IPS-NIHi7 (cell line): ENCODE measurements at regions not wholly inside any gene's neighbourhood (a gene's known extent, or its start where the extent isn't known, plus 50 kb on each side); places are given as distances from the start of the nearest gene placed in this dataset.

Experiments used
- DNase-seq: peaks from one replicate; pipeline ENCODE4 v3.0.0; 2012; ENCODE audit warnings: mixed read lengths; ENCODE audit errors: extremely low spot score

DNA sequence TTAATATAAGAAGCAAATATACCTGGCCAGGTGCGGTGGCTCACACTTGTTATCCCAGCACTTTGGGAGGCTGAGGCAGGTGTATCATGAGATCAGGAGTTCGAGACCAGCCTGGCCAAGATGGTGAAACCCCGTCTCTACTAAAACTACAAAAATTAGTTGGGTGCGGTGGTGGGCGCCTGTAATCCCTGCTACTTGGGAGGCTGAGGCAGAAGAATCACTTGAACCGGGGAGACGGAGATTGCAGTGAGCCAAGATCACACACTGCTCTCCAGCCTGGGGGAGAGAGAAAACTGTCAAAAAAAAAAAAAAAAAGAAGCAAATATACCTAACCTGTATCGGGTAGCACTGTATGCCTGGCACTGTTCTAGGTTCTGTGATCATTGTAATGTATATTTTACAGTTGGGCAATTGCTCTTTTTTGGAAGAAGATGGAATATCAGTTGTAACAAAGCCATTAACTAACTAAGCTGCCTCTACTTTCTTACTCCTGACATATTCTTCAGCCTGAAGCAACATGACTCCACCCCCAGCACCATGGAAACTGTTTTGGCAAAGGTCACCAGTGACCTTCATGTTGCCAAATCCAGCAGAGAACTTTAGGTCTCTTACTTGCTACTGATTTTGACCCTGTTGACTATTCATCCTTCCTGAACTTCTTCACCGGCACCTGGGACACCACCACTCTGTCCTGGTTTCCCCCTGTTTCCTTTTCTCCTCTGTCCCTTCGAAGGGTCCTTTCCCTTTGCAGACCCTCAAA is 203.8 kb downstream of the RPLP1 start:
- DNase-seq: no peak

DNA sequence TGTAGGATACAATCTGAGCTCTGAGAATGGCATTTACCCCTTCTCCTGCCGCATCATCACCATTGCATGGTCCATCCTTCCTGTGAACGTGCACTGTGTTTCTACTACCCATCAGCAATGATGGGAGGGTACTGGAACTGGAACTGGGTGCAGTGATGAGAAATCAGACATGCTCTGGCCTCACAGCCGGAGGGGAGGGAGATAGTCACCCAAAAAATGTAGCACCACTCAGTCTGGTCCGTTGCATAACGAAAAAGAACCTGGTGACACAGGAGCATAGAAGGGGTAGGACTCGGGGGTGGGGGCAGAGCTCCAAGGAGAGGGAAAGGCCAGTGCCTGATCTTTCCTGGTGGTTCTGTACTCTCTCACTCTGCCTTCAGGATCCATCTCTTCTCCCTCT is 205.0 kb downstream of the RPLP1 start:
- no peak for DNase-seq

DNA sequence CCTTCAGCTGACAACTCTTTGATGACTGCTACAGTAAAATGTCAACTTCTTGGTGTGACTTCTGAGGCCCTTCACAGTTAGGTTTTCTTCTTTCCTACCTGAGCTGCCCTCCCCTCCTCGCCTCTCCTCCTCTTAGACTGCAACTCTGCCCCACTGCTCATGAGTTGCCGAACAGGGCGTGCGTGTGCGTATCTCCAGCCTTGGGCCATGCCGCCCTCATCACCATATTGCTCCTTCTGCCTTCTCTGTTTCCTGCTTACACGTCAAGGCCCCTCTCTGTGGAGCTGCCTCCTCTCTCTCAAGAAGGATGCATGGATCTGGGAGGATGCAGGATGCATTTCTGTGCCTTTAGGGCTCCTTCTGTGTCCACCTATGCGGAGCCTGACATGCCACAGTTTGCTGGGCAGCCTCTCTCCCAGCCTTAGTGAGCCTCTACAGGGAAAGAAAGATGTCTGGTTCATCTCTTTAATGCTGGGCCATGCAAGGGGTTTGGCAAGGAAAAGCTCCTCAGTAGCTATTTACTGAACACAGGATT is 205.9 kb downstream of the RPLP1 start:
- no peak for DNase-seq

DNA sequence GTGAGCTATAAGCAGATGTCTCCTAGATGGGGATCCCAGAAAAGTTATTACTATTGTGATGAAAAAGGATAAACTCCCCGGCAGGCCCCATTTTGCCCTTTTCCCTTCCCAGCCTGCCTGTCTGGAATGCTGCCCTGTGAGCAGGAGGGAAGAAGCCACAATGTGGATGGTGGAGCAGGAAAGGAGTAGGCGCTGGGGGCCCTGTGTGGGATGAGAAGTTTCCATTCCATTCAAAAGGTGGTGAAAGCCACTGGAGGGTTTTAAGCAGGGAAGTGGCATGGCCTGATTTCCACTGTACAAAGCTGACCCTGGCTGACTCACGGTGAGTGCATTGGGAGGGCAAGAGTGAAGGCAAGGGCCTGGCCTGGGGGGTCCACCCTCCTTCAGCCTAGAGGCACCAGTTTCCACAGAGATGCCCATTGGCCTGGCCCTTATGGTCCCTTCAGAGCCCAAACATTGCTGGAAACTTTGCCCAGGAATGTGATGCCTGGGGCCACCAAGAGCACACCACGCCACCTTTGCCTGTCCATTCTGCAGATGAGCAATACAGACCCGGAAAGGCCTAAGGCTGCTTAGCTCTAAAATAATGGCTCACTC is 206.9 kb downstream of the RPLP1 start:
- no peak for DNase-seq

DNA sequence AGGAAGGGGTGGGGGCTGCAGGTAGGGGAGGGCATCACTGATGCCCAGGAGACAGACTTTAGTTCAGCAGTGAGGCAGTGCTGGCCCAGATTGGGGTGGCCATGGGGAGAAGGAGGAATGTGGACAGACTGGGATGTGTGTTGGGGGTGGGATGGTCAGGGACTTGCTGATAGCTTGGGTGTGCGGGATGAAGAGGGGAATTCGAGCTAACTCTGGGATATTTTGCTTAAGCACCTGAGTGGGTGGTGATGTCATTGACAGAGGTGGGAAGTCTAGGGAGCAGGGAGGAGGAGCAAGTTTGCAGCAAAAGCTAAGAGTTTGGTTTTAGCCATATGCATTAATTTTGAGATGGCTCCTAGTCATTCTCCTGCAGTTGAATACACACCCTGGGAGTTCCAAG is 207.5 kb downstream of the RPLP1 start:
- DNase-seq: no peak

GRCh38 chr15:69660658-69661405 is 208.2 kb downstream of the RPLP1 start:
- DNase-seq: no peak

GRCh38 chr15:69661446-69661845 is 208.8 kb downstream of the RPLP1 start:
- DNase-seq: no peak

DNA sequence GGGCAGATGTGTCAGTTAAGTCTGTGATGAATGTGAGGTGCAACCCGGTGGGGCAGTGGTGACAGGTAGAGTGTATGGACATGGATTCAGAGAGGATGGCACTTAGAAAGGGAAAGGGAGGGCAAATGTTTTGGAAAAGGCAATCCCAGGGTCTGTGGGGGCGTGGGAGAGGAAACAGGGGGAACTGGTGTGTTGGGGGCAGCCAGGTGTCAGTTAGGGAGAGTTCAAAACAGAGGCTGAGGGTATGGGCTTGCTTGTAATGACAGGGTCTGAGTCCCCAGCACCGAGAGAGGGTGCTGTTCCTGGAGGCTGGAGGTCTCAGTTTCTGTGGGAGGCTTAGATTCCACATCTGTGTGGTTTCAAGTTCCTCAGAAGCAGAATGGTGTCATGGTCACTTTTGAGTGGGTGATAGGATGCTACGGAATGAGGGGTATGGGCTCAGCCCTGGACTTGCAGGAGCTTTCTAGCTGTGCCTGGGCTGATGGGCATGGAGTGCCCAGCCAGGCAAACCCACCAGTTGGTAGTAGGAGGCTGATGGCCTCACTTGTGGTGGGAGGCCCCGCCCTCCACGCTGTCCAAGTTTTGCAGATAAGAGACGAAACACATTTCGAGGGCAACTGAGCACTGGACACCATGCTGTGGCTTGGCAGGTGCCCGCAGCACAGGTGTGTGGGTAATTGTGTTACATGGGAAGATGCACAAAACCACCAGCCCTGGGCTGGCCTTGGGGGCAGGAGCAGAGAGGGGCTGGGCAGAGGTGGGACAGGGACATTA is 209.4 kb downstream of the RPLP1 start:
- DNase-seq: no peak

DNA sequence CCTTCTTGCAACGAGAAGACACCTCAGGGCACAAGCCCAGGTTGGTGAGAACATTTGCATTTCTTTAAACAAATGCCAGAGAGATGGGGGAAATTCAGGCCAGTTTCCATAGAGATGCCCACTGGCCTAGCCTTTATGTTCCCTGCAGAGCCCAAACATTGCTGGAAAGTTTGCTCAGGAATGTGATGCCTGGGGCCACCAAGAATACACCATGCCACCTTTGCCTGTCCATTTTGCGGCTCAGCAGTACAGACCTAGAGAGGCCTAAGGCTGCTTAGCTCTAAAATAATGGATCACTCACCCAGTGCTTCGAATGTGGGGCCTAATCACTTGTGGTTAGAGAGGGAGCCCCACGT is 210.0 kb downstream of the RPLP1 start:
- DNase-seq: no peak

DNA sequence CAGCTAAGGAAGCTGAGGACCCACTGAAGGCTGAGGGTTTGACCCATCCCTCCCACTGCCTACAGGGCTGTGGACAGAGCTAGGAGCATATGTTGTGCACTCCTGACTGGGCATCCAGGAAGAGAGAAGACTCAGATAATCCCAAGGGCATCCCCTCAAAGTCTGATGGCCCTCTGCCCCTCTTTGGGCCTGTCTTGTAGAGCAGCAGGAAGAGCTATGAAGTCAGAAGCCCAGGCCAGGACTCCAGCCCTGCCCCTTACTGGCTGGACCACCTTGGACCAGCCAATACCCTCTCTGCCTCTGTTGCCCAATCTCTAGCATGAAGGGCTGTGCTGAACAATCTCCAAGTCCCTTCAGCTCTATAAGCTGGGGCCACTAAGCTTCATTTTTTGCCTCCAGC is 210.8 kb downstream of the RPLP1 start:
- DNase-seq: no peak

DNA sequence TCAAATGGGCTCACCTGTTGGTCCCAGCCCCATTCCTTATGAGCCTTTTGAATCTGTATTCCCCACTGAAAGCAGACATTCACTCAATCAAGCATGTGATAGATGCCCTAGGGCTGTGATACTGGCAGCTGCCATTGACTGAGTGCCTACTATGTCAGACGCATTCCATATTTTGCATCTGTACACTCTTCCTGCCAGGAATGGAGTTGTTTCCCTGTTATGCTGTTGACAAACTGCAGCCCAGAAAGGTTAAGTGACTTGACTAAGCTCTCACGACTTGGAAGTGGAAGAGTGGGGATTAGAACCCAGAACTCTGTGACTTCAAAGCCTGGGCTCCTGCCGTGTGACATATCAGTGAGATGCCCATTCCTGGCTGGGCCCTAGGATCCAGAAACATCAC is 211.4 kb downstream of the RPLP1 start:
- DNase-seq: no peak

DNA sequence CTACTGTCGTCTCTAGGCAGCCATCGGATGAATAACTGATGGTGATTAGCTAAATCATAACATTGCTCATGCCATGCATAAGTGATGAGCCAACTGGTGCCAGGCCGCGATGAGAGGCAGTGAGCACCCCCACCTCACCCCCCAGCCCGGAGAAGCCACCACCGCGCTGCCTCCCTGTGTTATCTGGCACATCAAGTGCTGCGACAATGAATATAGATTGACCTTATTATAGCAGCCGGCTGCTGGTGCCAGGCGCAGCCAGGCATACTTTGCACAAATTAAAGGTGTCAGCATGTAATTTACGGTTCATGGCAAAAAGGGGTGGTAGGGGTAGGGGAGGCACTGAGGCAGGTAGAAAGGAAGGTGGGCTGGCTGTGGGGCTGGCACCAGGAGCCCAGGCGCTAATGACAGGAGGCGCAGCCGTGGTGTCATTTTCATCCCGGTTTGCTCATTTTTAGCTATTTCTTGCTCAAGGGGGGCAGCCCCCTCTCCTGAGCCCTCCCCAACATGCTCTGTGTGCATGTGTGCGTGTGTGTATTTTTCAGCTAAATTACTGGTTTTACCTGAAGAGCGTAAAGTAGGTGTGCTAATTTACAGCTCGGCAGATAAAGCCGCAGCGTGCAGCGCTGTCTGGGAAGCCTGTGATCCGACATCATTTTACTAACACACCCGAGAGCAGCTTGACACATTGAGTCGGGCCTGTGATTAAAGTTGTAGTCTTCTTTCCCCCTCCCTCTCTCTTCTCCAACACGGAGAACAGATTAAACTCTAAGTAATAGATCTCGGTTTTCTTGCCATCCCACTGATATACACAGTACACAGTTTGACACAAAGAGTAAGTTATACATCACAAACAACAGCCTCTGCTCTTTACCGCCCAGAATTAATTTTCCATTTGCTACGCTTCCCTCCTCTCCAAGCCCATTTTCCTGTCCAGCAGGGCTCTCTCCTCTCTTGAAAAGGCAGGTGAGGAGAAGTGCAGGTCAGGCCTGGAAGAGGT is 212.3 kb downstream of the RPLP1 start:
- DNase-seq: no peak

DNA sequence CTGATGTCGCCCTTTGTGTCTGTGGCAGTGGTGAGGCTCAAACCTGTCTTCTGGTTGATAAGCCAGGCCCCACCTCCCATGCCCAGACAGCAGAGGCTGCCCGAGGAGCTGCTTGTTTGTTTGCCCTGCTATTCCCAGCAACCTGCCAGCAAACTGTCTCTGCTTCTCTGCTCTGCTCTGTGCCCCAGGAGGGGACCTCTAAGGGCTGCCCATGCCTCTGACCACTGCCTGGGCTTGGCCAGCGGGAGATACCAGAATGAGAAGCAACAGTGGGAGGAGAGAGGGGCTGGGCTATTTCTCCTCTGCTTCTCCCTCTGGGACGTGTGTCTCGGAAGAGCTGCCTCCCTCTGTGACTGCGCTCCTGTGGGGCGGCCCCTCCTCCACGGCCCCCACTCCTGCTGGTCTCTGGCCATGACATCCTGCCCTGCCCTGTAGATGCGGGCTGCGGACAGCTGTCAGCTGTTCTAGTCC is 213.1 kb downstream of the RPLP1 start:
- DNase-seq: no peak

DNA sequence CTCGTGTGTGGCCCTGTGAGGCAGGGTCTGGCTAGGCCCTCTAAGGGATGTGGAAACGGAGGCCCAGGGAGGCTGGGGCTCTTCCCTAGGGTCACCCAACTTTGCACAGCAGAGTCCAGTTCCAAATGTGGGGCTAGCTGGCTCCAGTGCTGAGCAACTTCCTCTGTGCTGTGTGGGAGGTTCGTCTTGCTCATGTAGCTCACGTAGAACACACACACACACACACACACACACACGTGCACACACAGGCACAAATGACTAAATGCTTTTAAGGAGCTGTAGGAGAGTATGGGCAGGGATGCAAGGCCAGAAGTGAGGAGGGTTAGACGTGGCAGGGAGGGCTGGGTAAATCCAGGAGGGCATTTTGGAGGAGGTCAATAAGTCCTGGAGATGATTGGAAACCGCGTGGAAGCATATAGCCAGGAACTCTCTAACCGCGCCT is 213.8 kb downstream of the RPLP1 start:
- no peak for DNase-seq

DNA sequence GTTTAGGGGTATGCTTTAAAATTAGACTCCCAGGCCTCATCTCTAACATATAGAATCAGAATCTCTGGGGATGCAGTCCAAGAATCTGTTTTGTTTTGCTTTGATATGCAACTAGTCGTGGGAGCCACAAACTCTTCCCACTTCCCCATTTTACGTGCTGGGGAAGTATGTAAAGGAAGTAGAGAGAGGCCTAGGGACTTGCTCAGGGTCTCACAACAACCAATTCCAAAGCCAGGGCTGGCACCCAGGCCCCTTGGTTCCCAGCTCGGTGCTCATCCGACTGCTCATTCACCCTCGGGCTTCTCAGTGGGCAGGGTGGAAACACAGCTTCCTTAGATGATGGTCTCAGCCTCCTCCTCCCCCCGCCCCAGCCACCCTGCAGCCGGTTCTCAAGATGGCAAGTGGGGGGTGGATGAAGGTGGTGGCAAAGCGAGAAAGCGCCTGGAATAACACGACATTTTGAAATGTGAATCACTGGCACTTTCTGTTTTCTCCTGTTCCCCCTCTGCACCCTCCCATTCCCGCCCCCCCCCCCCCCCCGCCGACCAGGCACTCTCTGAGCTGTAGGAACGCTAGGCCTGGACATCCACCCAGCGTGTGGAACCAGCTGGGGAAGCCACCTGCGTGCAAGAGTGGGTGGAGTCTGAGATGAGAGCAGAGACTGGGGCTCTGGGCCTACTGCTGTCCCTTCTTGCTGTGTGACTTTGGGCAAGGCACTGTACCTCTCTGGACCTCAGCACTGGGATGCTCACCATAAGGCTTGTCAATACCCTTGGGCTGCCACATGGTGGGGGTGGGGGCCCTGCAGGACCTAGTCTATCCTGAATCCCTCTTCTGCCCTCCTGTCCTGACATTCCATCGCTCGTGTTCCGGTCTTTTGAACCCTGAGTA is 214.5 kb downstream of the RPLP1 start:
- no peak for DNase-seq

- DNase-seq: no peak
These were observed 215.6 kb downstream of the RPLP1 start for GRCh38 chr15:69668039-69668705.

GRCh38 chr15:69668963-69669362 is 216.3 kb downstream of the RPLP1 start:
- DNase-seq: no peak

GRCh38 chr15:69669446-69669845 is 216.8 kb downstream of the RPLP1 start:
- DNase-seq: no peak

- DNase-seq: no peak
These were observed 220.8 kb downstream of the RPLP1 start for GRCh38 chr15:69673291-69673881.
